ENCODE measurements at regions not wholly inside any gene's neighbourhood (a gene's known extent, or its start where the extent isn't known, plus 50 kb on each side); places are given as distances from the start of the nearest gene placed in this dataset.

DNA sequence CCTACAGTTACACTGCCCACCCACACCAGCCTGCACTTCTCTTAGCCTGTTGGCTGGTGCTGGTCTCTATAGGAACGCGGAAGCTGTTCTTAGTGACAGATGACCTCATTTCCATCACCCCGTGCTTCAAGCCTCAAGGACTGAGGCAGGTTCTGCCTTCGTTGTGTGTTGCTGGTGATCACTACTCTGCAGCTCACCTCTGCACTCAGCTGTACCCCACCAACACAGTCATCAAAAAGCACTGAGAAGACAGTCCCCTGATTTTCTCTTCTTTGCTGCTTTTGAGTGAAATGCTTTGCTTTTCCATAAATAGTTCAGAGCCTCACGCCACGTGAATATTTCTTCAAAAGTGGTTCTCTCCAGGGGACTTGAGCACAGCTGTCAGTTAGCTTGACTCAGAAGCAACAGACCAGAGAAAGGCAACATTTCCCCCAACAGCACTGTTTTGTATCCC is 225.7 kb upstream of the CCDC150 start:
- Histone ChIP-seq H3K4me2 (no peak overlapping the region), H3K27me3 (no peaks in the 10 kb centered on the region), H3K79me2 (no peaks in the 10 kb centered on the region), H3K36me3 (replicated peaks; ENCODE audit: insufficient read depth, low read depth) (no peaks in the 10 kb centered on the region), H2AFZ (no peak overlapping the region), H3K4me3 (no peak overlapping the region), H4K20me1 (ENCODE audit: insufficient read depth, poor library complexity, severe bottlenecking) (no peaks in the 10 kb centered on the region), H3K27ac (no peak overlapping the region), H3K9me2 (replicated peaks; ENCODE audit: insufficient read depth) (no peaks in the 10 kb centered on the region), H3K4me1 (ENCODE audit: insufficient read depth) (no peaks in the 10 kb centered on the region), H3K9me3 (ENCODE audit: low read depth) (no peaks in the 10 kb centered on the region)
- TF ChIP-seq EZH2phosphoT487 (IDR thresholded peaks at IDR 0.05; ENCODE audit: low read depth, severe bottlenecking, unreplicated experiment) (no peak), EZH2 (IDR thresholded peaks at IDR 0.05; ENCODE audit: borderline replicate concordance) (no peak)
- TF ChIP-seq, protein P1, sequence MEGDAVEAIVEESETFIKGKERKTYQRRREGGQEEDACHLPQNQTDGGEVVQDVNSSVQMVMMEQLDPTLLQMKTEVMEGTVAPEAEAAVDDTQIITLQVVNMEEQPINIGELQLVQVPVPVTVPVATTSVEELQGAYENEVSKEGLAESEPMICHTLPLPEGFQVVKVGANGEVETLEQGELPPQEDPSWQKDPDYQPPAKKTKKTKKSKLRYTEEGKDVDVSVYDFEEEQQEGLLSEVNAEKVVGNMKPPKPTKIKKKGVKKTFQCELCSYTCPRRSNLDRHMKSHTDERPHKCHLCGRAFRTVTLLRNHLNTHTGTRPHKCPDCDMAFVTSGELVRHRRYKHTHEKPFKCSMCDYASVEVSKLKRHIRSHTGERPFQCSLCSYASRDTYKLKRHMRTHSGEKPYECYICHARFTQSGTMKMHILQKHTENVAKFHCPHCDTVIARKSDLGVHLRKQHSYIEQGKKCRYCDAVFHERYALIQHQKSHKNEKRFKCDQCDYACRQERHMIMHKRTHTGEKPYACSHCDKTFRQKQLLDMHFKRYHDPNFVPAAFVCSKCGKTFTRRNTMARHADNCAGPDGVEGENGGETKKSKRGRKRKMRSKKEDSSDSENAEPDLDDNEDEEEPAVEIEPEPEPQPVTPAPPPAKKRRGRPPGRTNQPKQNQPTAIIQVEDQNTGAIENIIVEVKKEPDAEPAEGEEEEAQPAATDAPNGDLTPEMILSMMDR (IDR thresholded peaks at IDR 0.05; ENCODE audit: poor library complexity), result no peak
- DNase-seq (ENCODE audit: low spot score), result no peak
- 78% methylated on average over 6 of the region's 6 CpGs for WGBS (ENCODE audit: low lambda C conversion rate, missing lambda C conversion rate)

DNA sequence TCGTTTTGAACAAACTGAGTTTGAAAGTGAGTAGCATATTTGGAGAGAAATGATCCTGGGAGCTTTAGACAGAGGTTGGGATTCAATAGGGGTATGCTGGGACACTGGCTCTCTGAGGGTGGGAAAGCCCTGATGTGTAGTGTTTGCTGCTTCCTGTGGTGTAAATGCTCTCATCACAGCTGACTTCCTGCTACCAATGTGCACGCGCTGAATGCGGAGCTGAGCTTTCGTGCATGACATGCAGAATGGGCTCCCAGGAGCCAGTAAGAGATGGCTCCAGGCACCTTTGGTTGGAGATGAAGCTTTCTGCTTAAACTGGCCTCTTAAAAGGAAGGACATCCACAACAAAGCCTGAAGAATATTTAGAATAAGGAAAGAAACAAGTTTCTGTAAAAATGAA is 224.1 kb upstream of the CCDC150 start:
- no peak for DNase-seq (ENCODE audit: low spot score)

DNA sequence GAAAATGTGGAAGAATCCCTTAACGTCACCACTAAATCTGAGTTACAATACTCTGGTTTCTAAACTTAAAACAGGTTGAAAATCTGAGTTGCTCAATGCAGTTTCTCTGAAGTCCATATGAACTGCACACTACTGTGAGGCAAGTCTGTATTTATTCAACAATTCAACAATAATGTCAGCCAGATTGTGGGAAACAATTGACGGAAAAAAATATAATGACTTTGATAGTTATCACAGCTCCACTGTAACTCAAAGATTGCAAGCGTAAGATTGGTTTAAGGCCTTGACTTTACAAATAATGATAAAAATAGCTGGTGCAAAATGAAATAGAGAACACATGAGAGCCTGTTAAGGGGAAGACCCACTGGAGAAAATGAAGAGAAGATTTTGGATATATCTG is 219.4 kb upstream of the CCDC150 start:
- no peak overlapping the region for H3K27ac ChIP-seq
- no peaks in the 10 kb centered on the region for H3K9me3 ChIP-seq (ENCODE audit: low read depth)
- H2AFZ ChIP-seq, result no peak overlapping the region
- H3K79me2 ChIP-seq, result no peaks in the 10 kb centered on the region
- no peaks in the 10 kb centered on the region for H3K4me1 ChIP-seq (ENCODE audit: insufficient read depth)
- no peak for DNase-seq (ENCODE audit: low spot score)
- no peaks in the 10 kb centered on the region for H4K20me1 ChIP-seq (ENCODE audit: insufficient read depth, poor library complexity, severe bottlenecking)
- no peak overlapping the region for H3K4me3 ChIP-seq
- H3K4me2 ChIP-seq, result no peak overlapping the region
- WGBS (ENCODE audit: low lambda C conversion rate, missing lambda C conversion rate), result 92% methylated on average over 3 of the region's 3 CpGs
- H3K36me3 ChIP-seq (replicated peaks; ENCODE audit: insufficient read depth, low read depth), result no peaks in the 10 kb centered on the region
- no peaks in the 10 kb centered on the region for H3K9me2 ChIP-seq (replicated peaks; ENCODE audit: insufficient read depth)
- H3K27me3 ChIP-seq, result no peaks in the 10 kb centered on the region
- no peak for TF ChIP-seq EZH2 (IDR thresholded peaks at IDR 0.05; ENCODE audit: borderline replicate concordance)
- TF ChIP-seq, protein P1 (IDR thresholded peaks at IDR 0.05; ENCODE audit: poor library complexity), result no peak
- no peak for TF ChIP-seq EZH2phosphoT487 (IDR thresholded peaks at IDR 0.05; ENCODE audit: low read depth, severe bottlenecking, unreplicated experiment)

More for the DNA sequence above, 224.1 kb upstream of the CCDC150 start:
- Histone ChIP-seq H3K9me3 (ENCODE audit: low read depth) (no peaks in the 10 kb centered on the region), H3K9me2 (replicated peaks; ENCODE audit: insufficient read depth) (no peaks in the 10 kb centered on the region), H3K36me3 (replicated peaks; ENCODE audit: insufficient read depth, low read depth) (no peaks in the 10 kb centered on the region), H3K4me3 (no peak overlapping the region), H4K20me1 (ENCODE audit: insufficient read depth, poor library complexity, severe bottlenecking) (no peaks in the 10 kb centered on the region), H3K79me2 (no peaks in the 10 kb centered on the region), H3K27me3 (no peaks in the 10 kb centered on the region), H3K27ac (no peak overlapping the region), H3K4me2 (no peak overlapping the region), H3K4me1 (ENCODE audit: insufficient read depth) (no peaks in the 10 kb centered on the region), H2AFZ (no peak overlapping the region)
- WGBS (ENCODE audit: low lambda C conversion rate, missing lambda C conversion rate), result 73% methylated on average over 5 of the region's 5 CpGs
- TF ChIP-seq EZH2phosphoT487 (IDR thresholded peaks at IDR 0.05; ENCODE audit: low read depth, severe bottlenecking, unreplicated experiment), result no peak

DNA sequence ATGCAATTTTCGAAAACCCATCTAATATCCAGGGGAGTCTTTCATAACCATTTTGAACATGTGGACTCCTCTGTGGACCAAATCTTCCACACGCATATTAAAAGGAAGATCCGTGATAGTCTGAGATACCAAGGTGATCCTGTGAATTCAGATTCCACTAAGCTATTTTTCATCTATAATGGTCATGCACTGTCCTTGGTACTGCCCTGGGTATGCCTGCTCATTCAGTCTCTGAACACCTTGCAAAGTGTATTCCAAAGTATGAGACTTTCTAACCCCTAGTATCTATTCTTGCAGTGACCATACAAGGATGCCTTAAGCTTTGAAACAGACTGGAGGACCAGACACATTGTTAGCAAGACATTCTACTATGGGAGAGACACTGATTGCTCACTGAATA is 217.6 kb upstream of the CCDC150 start:
- no peak for DNase-seq (ENCODE audit: low spot score)
- WGBS (ENCODE audit: low lambda C conversion rate, missing lambda C conversion rate), result 81% methylated on average over 3 of the region's 3 CpGs
- Histone ChIP-seq H3K27me3 (no peaks in the 10 kb centered on the region), H3K27ac (no peak overlapping the region), H4K20me1 (ENCODE audit: insufficient read depth, poor library complexity, severe bottlenecking) (no peaks in the 10 kb centered on the region), H3K9me2 (replicated peaks; ENCODE audit: insufficient read depth) (peaks cover 3% of the 10 kb centered on the region), H3K79me2 (no peaks in the 10 kb centered on the region), H3K4me3 (no peak overlapping the region), H2AFZ (no peak overlapping the region), H3K36me3 (replicated peaks; ENCODE audit: insufficient read depth, low read depth) (no peaks in the 10 kb centered on the region), H3K4me2 (no peak overlapping the region), H3K4me1 (ENCODE audit: insufficient read depth) (no peaks in the 10 kb centered on the region), H3K9me3 (ENCODE audit: low read depth) (no peaks in the 10 kb centered on the region)
- TF ChIP-seq EZH2 (IDR thresholded peaks at IDR 0.05; ENCODE audit: borderline replicate concordance) (no peak), EZH2phosphoT487 (IDR thresholded peaks at IDR 0.05; ENCODE audit: low read depth, severe bottlenecking, unreplicated experiment) (no peak)
- TF ChIP-seq, protein P1 (IDR thresholded peaks at IDR 0.05; ENCODE audit: poor library complexity), result no peak

Measured in hepatocyte (in vitro differentiated cells).